ENCODE measurements at regions not wholly inside any gene's neighbourhood (a gene's known extent, or its start where the extent isn't known, plus 50 kb on each side); places are given as distances from the start of the nearest gene placed in this dataset.

DNA sequence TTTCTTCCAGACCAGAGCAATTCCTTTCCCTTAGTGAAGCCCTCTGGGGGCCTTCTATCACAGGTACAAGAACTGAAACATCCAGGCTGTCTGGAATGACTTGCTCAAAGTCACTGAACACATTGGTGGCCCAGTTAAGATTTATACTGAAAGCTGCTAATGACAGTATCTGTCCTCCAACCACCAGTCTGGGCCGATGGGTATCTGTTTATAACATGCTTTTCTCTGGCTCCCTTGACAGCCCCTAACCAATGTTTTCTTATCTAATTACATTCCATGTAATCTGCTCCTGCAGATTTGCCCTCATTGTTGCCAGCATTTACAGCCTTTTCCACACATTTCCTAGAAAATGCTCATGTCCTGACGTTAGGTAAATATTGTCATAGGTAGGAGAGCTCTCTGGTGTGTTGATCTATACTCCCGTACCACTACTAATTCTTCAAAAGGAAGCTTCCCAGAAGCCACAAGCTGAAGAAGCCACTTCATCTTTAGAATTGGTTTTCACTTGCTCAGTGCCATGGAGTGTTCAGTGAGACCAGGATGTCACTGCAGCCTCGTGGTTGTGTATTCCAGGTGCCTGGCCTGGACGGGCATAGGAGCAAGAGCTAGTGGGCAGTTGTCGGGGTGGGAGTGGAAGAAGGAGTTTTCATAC lies 163.9 kb downstream of the TSEN15 start:
- DNase-seq (ENCODE audit: low read depth in 3 of 3, low spot score in 2 of 3) = no peak

- DNase-seq (ENCODE audit: low read depth in 3 of 3, low spot score in 2 of 3) = no peak
Observed at GRCh38 chr1:184218458-184219075, 167.0 kb downstream of the TSEN15 start.

DNA sequence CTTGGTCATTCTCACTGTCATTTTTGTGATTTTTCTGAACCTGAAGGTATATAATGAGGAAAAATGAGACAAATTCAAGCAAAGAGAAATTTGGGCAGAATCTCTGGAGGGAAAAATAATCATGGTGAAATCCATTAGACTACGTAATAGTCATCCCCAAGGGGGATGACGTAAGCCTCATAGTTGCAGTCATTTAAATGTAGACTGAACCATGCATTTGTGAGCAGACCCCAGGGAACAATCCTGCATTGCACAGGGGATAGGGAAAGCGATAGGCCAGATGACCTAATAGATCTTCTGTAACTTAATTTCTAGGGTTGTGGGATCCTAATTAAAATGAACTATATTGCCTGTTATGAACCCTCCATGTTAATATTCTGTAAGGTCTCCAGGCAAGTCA lies 167.4 kb upstream of the C1orf21 start:
- no peak for DNase-seq (ENCODE audit: low read depth in 3 of 3, low spot score in 2 of 3)

- DNase-seq (ENCODE audit: low read depth in 3 of 3, low spot score in 2 of 3) = no peak
Observed at GRCh38 chr1:184219883-184220282, 166.9 kb upstream of the C1orf21 start.

DNA sequence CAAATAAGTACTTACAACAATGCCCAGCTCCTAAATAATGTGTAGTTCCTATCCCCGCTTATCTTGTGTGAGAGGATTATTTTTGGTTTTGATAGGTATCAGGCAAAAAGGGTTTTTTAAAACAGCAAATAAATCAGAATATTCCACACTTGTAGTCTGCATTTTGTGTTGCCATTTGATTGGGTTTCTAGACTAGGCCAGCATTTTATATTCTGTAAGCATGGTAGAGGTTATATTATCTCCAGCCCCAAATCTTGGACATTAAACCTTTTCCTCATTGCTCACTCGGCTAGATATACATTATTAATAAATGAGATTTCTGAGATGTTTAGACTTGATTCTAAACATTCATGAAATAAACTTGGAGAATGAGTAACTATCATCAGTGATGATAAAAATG lies 165.7 kb upstream of the C1orf21 start:
- DNase-seq (ENCODE audit: low read depth in 3 of 3, low spot score in 2 of 3) = no peak

GRCh38 chr1:184222652-184223052 lies 164.2 kb upstream of the C1orf21 start:
- no peak for DNase-seq (ENCODE audit: low read depth in 3 of 3, low spot score in 2 of 3)

GRCh38 chr1:184223216-184223615 lies 163.6 kb upstream of the C1orf21 start:
- DNase-seq (ENCODE audit: low read depth in 3 of 3, low spot score in 2 of 3) = no peak

DNA sequence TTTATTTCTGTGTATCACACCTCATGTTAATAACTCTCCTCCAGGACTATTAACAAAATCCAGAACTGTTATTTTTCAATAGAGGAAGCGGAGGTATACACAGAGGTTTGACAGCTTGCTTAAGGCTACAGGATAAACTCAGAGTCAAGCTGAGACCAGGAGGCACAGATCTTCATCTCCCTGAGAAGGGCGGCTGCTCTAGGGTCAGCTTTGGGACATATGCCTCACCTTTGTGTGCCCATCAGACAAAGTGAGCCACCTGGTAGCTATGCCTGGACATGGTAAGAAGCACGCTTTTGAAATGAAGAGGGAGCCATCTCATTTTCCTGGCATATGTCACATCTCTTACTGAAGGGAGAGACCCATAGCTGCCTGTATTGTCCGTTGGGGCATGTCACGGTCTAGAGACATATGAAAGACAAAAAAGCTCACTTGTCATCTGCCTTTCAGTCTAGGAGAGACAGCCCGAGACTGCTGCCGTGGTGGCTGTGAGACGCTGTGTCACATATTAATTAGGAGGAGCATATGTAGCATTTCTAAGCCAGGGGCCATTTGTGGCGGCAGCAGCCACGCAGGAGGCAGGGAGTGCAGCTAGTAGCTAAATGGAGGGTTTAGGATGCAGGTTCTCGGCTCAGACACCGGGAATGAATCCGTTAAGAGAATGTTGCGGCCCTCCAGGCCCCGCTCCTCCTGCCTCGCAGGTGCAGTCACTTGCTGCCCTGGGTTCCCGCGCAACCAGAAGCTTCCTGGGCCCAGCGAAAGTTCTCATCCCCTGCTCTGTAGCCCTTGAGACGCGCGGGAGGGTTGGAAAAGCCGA lies 161.3 kb upstream of the C1orf21 start:
- DNase-seq (ENCODE audit: low read depth in 3 of 3, low spot score in 2 of 3) = no peak

DNA sequence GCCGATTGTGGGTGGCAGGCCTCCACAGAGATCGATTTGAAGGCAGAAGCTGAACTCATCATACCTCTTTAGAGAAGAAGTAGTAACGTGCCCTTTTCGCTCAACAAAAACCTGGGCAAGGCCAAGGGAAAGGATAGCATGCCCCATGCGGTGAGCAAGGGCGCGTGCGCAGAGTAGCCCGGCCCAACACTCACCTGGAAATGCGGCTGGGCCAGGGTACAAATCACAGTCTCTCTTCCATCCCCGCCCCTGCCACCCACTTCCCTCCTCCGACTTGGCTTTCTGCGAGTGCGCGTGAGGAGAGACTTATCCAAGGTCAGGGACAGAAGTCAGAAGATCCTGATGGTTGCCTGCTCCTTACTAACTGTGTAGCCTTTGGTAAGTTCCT lies 160.7 kb upstream of the C1orf21 start:
- no peak for DNase-seq (ENCODE audit: low read depth in 3 of 3, low spot score in 2 of 3)

DNA sequence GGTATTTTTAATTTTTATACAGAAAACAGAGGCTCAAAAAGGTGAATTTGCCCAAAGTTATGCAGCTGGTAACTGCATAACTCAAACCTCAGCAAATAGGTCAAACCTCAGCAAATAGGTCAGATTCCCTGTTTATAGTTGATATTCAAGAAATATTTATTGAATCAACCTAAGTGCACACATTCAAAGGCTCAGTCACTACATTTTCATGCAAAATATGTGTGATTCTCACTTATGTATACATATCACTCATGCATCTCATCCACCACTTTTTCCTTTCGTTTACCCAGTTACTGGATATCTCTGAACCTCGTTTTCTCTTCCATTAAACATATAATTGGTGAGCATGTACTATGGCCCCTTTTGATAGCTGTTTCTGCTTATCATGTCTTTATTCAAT lies 158.3 kb upstream of the C1orf21 start:
- DNase-seq (ENCODE audit: low read depth in 3 of 3, low spot score in 2 of 3) = no peak

DNA sequence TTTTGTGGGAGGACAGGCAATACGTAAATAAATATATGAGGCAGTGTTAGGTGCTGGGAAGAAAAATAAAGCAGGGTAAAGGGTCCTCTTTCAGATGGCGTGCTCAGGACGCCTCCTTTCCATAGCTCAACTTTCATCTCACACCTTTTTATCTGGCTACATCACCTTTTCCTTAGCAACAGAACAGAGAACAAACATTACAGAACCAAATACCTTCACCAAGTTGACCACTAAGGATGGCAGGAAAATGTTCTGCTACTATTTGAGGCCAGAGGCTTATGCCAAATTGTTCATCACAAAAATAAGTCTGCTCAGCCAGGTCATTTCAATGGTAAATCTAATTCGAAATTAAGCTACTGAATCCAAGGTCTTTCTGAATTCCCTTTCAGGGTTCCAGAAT lies 149.2 kb upstream of the C1orf21 start:
- DNase-seq (ENCODE audit: low read depth in 3 of 3, low spot score in 2 of 3) = no peak

- DNase-seq (ENCODE audit: low read depth in 3 of 3, low spot score in 2 of 3) = no peak
Observed at GRCh38 chr1:184241446-184241845, 145.4 kb upstream of the C1orf21 start.

- DNase-seq (ENCODE audit: low read depth in 3 of 3, low spot score in 2 of 3) = no peak
Observed at GRCh38 chr1:184242507-184242943, 144.3 kb upstream of the C1orf21 start.

GRCh38 chr1:184244962-184245361 lies 141.9 kb upstream of the C1orf21 start:
- DNase-seq (ENCODE audit: low read depth in 3 of 3, low spot score in 2 of 3) = no peak

GRCh38 chr1:184247671-184248070 lies 139.2 kb upstream of the C1orf21 start:
- DNase-seq (ENCODE audit: low read depth in 3 of 3, low spot score in 2 of 3) = no peak

DNA sequence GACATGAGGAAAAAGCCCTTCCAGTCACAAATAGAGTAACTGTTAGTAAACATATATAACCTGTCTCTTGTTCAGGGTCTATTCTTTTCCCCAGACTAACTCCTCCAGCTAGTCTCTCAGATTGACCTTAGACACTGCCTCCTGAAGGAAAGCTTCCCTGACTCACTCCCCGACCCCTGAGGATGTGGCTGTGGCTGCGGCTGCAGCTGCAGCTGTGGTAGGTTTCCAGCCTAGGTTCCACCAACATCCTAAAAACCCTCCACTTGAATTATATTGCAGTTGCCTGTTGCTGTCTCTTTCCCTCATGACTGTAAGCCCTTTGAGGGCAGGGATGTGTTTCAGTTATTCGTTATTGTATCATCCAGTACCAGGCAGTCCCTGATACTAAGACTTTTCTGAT lies 132.9 kb upstream of the C1orf21 start:
- no peak for DNase-seq (ENCODE audit: low read depth in 3 of 3, low spot score in 2 of 3)

DNA sequence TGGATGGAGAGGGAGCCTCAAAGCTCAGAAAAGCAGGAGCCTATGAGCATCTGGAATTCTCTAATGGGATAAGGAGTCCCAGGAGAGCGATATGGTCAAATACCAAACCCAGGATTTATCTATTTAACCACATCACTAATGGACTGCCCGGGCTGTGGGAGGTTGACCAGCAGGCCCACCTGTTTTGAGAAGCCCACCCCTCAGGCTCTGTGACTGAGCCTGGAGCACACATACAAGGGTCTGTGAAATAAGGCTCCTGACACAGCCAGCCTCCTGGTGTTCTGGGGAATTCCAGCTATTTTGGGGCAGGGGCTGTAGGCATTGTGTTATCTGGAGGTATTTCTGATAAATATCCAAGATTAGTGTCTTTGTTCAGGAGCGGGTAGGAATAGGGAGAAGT lies 132.0 kb upstream of the C1orf21 start:
- DNase-seq (ENCODE audit: low read depth in 3 of 3, low spot score in 2 of 3) = no peak

GRCh38 chr1:184255560-184255959 lies 131.3 kb upstream of the C1orf21 start:
- DNase-seq (ENCODE audit: low read depth in 3 of 3, low spot score in 2 of 3) = no peak

DNA sequence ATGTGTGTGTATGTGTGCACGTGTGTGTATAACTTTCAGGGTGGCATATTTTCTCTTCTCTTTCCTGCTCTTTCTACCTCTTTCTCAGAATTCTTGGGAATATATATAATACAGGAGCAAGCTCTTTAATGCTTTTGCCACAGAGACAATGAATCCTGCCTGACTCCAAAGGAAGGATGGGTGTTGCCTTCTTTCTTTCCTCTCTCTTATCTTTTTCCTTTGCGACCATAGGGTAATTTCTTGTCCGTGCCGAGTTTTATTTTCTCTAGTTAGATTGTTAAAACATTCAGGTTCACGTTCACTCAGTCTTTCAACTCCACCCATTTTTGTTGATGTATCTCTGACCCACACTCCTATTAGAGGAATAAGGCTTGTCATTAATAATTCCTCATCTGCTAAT lies 129.0 kb upstream of the C1orf21 start:
- DNase-seq (ENCODE audit: low read depth in 3 of 3, low spot score in 2 of 3) = no peak

GRCh38 chr1:184258525-184258924 lies 128.3 kb upstream of the C1orf21 start:
- no peak for DNase-seq (ENCODE audit: low read depth in 3 of 3, low spot score in 2 of 3)

DNA sequence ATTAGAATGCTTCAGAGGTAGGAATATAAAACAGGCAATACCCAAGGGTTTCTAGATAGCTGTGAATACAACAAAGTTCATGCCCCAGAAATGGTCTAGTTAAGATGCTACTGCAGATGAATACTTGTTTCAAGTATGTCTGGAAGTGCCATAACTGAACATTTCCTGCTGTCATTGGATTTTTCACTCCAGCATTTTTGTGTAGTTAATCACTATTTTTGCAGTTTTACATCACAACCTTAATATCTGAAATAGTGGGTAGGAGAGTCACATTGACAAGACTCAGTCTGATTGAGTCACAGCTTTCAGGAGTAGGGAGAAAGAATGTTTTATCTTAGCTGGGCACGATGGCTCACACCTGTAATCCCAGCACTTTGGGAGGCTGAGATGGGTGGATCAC lies 126.4 kb upstream of the C1orf21 start:
- DNase-seq (ENCODE audit: low read depth in 3 of 3, low spot score in 2 of 3) = no peak

- no peak for DNase-seq (ENCODE audit: low read depth in 3 of 3, low spot score in 2 of 3)
Observed at GRCh38 chr1:184262109-184262508, 124.7 kb upstream of the C1orf21 start.

Measured in right renal cortex interstitium (tissue), 3 donors.